ENCODE measurements at regions not wholly inside any gene's neighbourhood (a gene's known extent, or its start where the extent isn't known, plus 50 kb on each side); places are given as distances from the start of the nearest gene placed in this dataset.
"Not testable (repeated sequence)": the region's sequence is repeated elsewhere in the genome, so short reads cannot be mapped to it uniquely, and the experiment has no call there.

DNA sequence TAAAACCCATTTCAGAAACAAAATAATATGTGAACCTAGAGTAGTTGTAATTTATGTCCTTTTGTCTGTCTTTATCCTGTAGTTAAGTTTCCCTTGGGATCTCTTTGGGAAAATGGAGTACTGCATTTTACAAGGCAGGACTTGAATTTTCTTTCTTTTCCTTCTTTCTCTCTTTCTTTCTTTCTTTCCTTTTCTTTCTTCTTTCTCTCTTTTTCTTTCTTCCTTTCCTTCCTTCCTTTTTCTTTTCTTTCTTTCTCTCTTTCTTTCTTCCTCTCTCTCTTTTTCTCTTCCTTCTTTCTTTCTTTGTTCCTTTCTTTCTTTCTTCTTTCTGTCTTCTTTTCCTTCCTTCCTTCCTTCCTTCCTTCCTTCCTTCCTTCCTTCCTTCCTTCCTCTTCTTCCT lies 126.6 kb upstream of the NOTCH2NLA start:
- H3K36me3 ChIP-seq (ENCODE audit: control insufficient read depth, insufficient read depth, low read length); H3K4me3 Mint-ChIP-seq; H3K27me3 ChIP-seq (ENCODE audit: control insufficient read depth, insufficient read depth, low read length, poor library complexity, severe bottlenecking); H3K27ac ChIP-seq (ENCODE audit: low read depth, low read length); H3K9ac ChIP-seq (ENCODE audit: extremely low read depth, low read length, poor library complexity, severe bottlenecking); DNase-seq; H3K4me1 Mint-ChIP-seq; H3K36me3 Mint-ChIP-seq (ENCODE audit: low read depth); H3K4me1 ChIP-seq (ENCODE audit: control insufficient read depth, insufficient read depth, low read length); H3K4me3 ChIP-seq (ENCODE audit: low read length); H3K27me3 Mint-ChIP-seq (ENCODE audit: insufficient read depth); H3K9me3 ChIP-seq (ENCODE audit: control insufficient read depth, low read length); H3K27ac Mint-ChIP-seq; H3K9me3 Mint-ChIP-seq: not testable (repeated sequence)

GRCh38 chr1:146326863-146327262 lies 98.0 kb upstream of the NOTCH2NLA start:
- H3K27ac Mint-ChIP-seq; H3K4me1 Mint-ChIP-seq; DNase-seq; H3K27ac ChIP-seq (ENCODE audit: low read depth, low read length); H3K36me3 ChIP-seq (ENCODE audit: control insufficient read depth, insufficient read depth, low read length); H3K4me3 ChIP-seq (ENCODE audit: low read length); H3K27me3 Mint-ChIP-seq (ENCODE audit: insufficient read depth); H3K4me3 Mint-ChIP-seq; H3K36me3 Mint-ChIP-seq (ENCODE audit: low read depth); H3K9me3 Mint-ChIP-seq; H3K4me1 ChIP-seq (ENCODE audit: control insufficient read depth, insufficient read depth, low read length); H3K9me3 ChIP-seq (ENCODE audit: control insufficient read depth, low read length); H3K9ac ChIP-seq (ENCODE audit: extremely low read depth, low read length, poor library complexity, severe bottlenecking); H3K27me3 ChIP-seq (ENCODE audit: control insufficient read depth, insufficient read depth, low read length, poor library complexity, severe bottlenecking): not testable (repeated sequence)
- WGBS, 2 experiments (ENCODE audit: insufficient coverage in 1 of 2, insufficient read length in 1 of 2): no CpG with 5 or more reads among the region's 1 CpG

- DNase-seq; H3K9ac ChIP-seq (ENCODE audit: extremely low read depth, low read length, poor library complexity, severe bottlenecking); H3K27me3 Mint-ChIP-seq (ENCODE audit: insufficient read depth); H3K36me3 Mint-ChIP-seq (ENCODE audit: low read depth); H3K4me3 Mint-ChIP-seq; H3K27ac ChIP-seq (ENCODE audit: low read depth, low read length); H3K9me3 ChIP-seq (ENCODE audit: control insufficient read depth, low read length); H3K4me3 ChIP-seq (ENCODE audit: low read length); H3K36me3 ChIP-seq (ENCODE audit: control insufficient read depth, insufficient read depth, low read length); H3K27me3 ChIP-seq (ENCODE audit: control insufficient read depth, insufficient read depth, low read length, poor library complexity, severe bottlenecking); H3K4me1 ChIP-seq (ENCODE audit: control insufficient read depth, insufficient read depth, low read length); H3K4me1 Mint-ChIP-seq; H3K27ac Mint-ChIP-seq; H3K9me3 Mint-ChIP-seq: not testable (repeated sequence)
- WGBS, 2 experiments (ENCODE audit: insufficient coverage in 1 of 2, insufficient read length in 1 of 2): 100% methylated on average over 1 of the region's 2 CpGs; no CpG with 5 or more reads in 1 of the 2 experiments
Observed at GRCh38 chr1:146324463-146324862, 95.6 kb upstream of the NOTCH2NLA start.

- not testable (repeated sequence) for H3K27ac ChIP-seq (ENCODE audit: low read depth, low read length); H3K27ac Mint-ChIP-seq; H3K36me3 Mint-ChIP-seq (ENCODE audit: low read depth); H3K4me3 ChIP-seq (ENCODE audit: low read length); H3K9ac ChIP-seq (ENCODE audit: extremely low read depth, low read length, poor library complexity, severe bottlenecking); H3K4me1 ChIP-seq (ENCODE audit: control insufficient read depth, insufficient read depth, low read length); H3K4me3 Mint-ChIP-seq; H3K9me3 Mint-ChIP-seq; DNase-seq; H3K27me3 Mint-ChIP-seq (ENCODE audit: insufficient read depth); H3K9me3 ChIP-seq (ENCODE audit: control insufficient read depth, low read length); H3K27me3 ChIP-seq (ENCODE audit: control insufficient read depth, insufficient read depth, low read length, poor library complexity, severe bottlenecking); H3K36me3 ChIP-seq (ENCODE audit: control insufficient read depth, insufficient read depth, low read length); H3K4me1 Mint-ChIP-seq
- no CpG with 5 or more reads among the region's 1 CpG for WGBS, 2 experiments (ENCODE audit: insufficient coverage in 1 of 2, insufficient read length in 1 of 2)
Observed at GRCh38 chr1:146323302-146323701, 94.5 kb upstream of the NOTCH2NLA start.

DNA sequence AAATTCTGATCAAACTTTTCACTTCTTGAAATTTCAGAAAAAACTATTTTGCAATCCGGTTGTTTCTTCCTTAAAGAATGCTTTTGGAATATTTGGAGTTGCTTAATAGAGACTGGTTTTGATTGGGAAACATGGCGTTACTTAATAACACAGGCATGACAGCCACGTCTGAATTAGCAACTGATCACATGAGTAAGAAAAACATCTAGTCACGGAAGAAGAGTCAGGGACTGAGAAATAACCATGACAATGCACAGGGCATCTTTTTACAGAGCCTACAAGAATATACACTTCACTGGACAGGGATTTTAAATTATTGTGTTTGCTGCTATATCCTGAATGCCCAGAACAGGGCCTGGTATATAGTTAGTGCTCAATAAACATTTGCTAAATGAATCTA lies 94.1 kb upstream of the NOTCH2NLA start:
- not testable (repeated sequence) for H3K27ac Mint-ChIP-seq; H3K27ac ChIP-seq (ENCODE audit: low read depth, low read length); H3K36me3 Mint-ChIP-seq (ENCODE audit: low read depth); H3K9me3 ChIP-seq (ENCODE audit: control insufficient read depth, low read length); H3K4me1 Mint-ChIP-seq; H3K4me3 Mint-ChIP-seq; H3K27me3 Mint-ChIP-seq (ENCODE audit: insufficient read depth); H3K27me3 ChIP-seq (ENCODE audit: control insufficient read depth, insufficient read depth, low read length, poor library complexity, severe bottlenecking); H3K36me3 ChIP-seq (ENCODE audit: control insufficient read depth, insufficient read depth, low read length); H3K9me3 Mint-ChIP-seq; H3K4me3 ChIP-seq (ENCODE audit: low read length); H3K9ac ChIP-seq (ENCODE audit: extremely low read depth, low read length, poor library complexity, severe bottlenecking); H3K4me1 ChIP-seq (ENCODE audit: control insufficient read depth, insufficient read depth, low read length); DNase-seq
- WGBS, 2 experiments (ENCODE audit: insufficient coverage in 1 of 2, insufficient read length in 1 of 2): 100% methylated on average over 1 of the region's 4 CpGs; no CpG with 5 or more reads in 1 of the 2 experiments

GRCh38 chr1:146318715-146319114 lies 89.9 kb upstream of the NOTCH2NLA start:
- not testable (repeated sequence) for H3K36me3 ChIP-seq (ENCODE audit: control insufficient read depth, insufficient read depth, low read length); H3K27ac Mint-ChIP-seq; H3K27me3 Mint-ChIP-seq (ENCODE audit: insufficient read depth)

DNA sequence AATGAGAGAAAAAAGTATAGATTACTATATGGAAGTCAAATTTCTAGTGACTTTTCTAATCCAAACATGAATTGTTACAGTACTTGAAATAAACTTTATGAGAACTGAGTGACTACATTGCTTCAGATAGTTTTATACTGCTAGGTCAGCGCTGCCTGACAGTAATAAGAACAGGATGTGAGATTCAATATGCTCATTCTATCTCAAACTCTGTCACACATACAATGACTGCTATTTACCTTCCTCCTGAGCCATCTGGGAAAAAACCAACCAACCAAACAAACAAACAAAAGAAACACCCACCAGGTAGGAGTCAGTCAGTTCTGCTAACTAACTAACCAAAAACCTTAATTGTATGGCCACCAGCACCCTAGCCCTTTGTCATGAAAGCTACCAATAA lies 89.0 kb upstream of the NOTCH2NLA start:
- not testable (repeated sequence) for H3K27me3 Mint-ChIP-seq (ENCODE audit: insufficient read depth); H3K9me3 Mint-ChIP-seq; H3K36me3 ChIP-seq (ENCODE audit: control insufficient read depth, insufficient read depth, low read length); H3K4me1 ChIP-seq (ENCODE audit: control insufficient read depth, insufficient read depth, low read length); H3K36me3 Mint-ChIP-seq (ENCODE audit: low read depth); H3K4me1 Mint-ChIP-seq; H3K27ac ChIP-seq (ENCODE audit: low read depth, low read length); H3K27me3 ChIP-seq (ENCODE audit: control insufficient read depth, insufficient read depth, low read length, poor library complexity, severe bottlenecking); H3K4me3 Mint-ChIP-seq; H3K9me3 ChIP-seq (ENCODE audit: control insufficient read depth, low read length); H3K9ac ChIP-seq (ENCODE audit: extremely low read depth, low read length, poor library complexity, severe bottlenecking); H3K4me3 ChIP-seq (ENCODE audit: low read length)
- no CpG with 5 or more reads among the region's 1 CpG for WGBS, 2 experiments (ENCODE audit: insufficient coverage in 1 of 2, insufficient read length in 1 of 2)
- peak overlapping the region; percentile 76 for H3K27ac Mint-ChIP-seq
- peak; percentile 3 for DNase-seq

More at GRCh38 chr1:146318715-146319114, 89.9 kb upstream of the NOTCH2NLA start:
- not testable (repeated sequence) for H3K27ac ChIP-seq (ENCODE audit: low read depth, low read length); H3K9ac ChIP-seq (ENCODE audit: extremely low read depth, low read length, poor library complexity, severe bottlenecking); DNase-seq; H3K36me3 Mint-ChIP-seq (ENCODE audit: low read depth); H3K27me3 ChIP-seq (ENCODE audit: control insufficient read depth, insufficient read depth, low read length, poor library complexity, severe bottlenecking); H3K9me3 Mint-ChIP-seq; H3K4me3 Mint-ChIP-seq; H3K9me3 ChIP-seq (ENCODE audit: control insufficient read depth, low read length); H3K4me3 ChIP-seq (ENCODE audit: low read length); H3K4me1 Mint-ChIP-seq; H3K4me1 ChIP-seq (ENCODE audit: control insufficient read depth, insufficient read depth, low read length)
- WGBS, 2 experiments (ENCODE audit: insufficient coverage in 1 of 2, insufficient read length in 1 of 2): no CpG with 5 or more reads among the region's 4 CpGs
